GM12878 (cell line): ENCODE measurements at regions not wholly inside any gene's neighbourhood (a gene's known extent, or its start where the extent isn't known, plus 50 kb on each side); places are given as distances from the start of the nearest gene placed in this dataset.

Experiments
- ATAC-seq: fragments of 200-7000 bp; cut with Tn5 transposase; 3 replicates; pipeline ENCODE4 v1.9.1; 2020; ENCODE audit warnings: mild to moderate bottlenecking, moderate library complexity
- BruUV-seq: library from RNA; stranded (reverse); fragments of 400-500 nt; replicated peaks from 2 replicates; lab custom pipeline; 2021; lab: Mats Ljungman, UMichigan
- CTCF ChIA-PET: fragments of 300-600 bp; sonication (Branson Sonifier 250); formaldehyde crosslinking; extraction: SDS; loops from one replicate; lab custom pipeline; 2021; ENCODE audit warnings: inconsistent platforms; lab: Yijun Ruan, JAX
- POLR2A ChIA-PET: fragments of 350-600 bp; formaldehyde crosslinking; extraction: SDS; loops from one replicate; lab custom pipeline; 2021; ENCODE audit warnings: inconsistent platforms; lab: Charles Lee
- RAD21 ChIA-PET: fragments of 300-600 bp; sonication (Branson Sonifier 250); formaldehyde crosslinking; loops from one replicate; lab custom pipeline; 2023; ENCODE audit warnings: antibody characterized with exemption; ENCODE audit not compliant: unreplicated experiment; lab: Charles Lee
- SMC1A ChIA-PET: fragments of 300-600 bp; sonication (Branson Sonifier 250); formaldehyde crosslinking; loops from one replicate; lab custom pipeline; 2023; ENCODE audit not compliant: unreplicated experiment, uncharacterized antibody; lab: Charles Lee
- DNase-seq: peaks from one replicate; pipeline ENCODE4 v3.0.0-alpha.2; 2011; ENCODE audit warnings: low read depth, low spot score
- FAIRE-seq: peaks from 3 replicates; lab custom pipeline; 2011; peaks lifted over from hg19 to GRCh38; lab: Jason Lieb, UNC
- H2AFZ ChIP-seq: 2 replicates; pipeline ENCODE4 v1.6.0; 2011; ENCODE audit warnings: low read depth, low read length, control low read depth; ENCODE audit not compliant: control insufficient read depth
- H3K27ac ChIP-seq: 2 replicates; pipeline ENCODE4 v1.5.1; 2011; ENCODE audit warnings: control low read depth; ENCODE audit not compliant: control insufficient read depth, insufficient read depth
- H3K27me3 ChIP-seq, 2 experiments: replicated peaks in 1 of 2; 2 replicates each; pipeline versions ENCODE4 v1.6.0 to v1.6.1; 2011; ENCODE audit warnings: low read length in 1 of 2; ENCODE audit not compliant: control insufficient read depth in 2 of 2, insufficient read depth in 2 of 2
- H3K36me3 ChIP-seq, 2 experiments: 2 replicates each; pipeline ENCODE4 v1.5.1; 2011; ENCODE audit warnings: low read length in 1 of 2; ENCODE audit not compliant: control insufficient read depth in 2 of 2, insufficient read depth in 2 of 2
- H3K4me1 ChIP-seq: 2 replicates; pipeline ENCODE4 v1.6.1; 2011; ENCODE audit warnings: mild to moderate bottlenecking, low read length, moderate library complexity, mixed read lengths; ENCODE audit not compliant: control insufficient read depth, insufficient read depth
- H3K4me2 ChIP-seq: 2 replicates; pipeline ENCODE4 v1.6.0; 2011; ENCODE audit warnings: control low read depth; ENCODE audit not compliant: control insufficient read depth, insufficient read depth
- H3K4me3 ChIP-seq: fragments of 200-600 bp; sonication (generic); 2 replicates; pipeline ENCODE4 v1.5.1; 2016
- H3K79me2 ChIP-seq: 2 replicates; pipeline ENCODE4 v1.6.0; 2011; ENCODE audit warnings: low read length; ENCODE audit not compliant: control insufficient read depth, insufficient read depth
- H3K9ac ChIP-seq: 2 replicates; pipeline ENCODE4 v1.8.0; 2011; ENCODE audit warnings: low read length, control low read depth, mixed read lengths; ENCODE audit not compliant: control insufficient read depth, insufficient read depth
- H3K9me3 ChIP-seq: replicated peaks from 3 replicates; pipeline ENCODE4 v1.5.1; 2011; ENCODE audit warnings: mild to moderate bottlenecking, low read length; ENCODE audit not compliant: control insufficient read depth, insufficient read depth
- H4K20me1 ChIP-seq: 2 replicates; pipeline ENCODE4 v1.6.0; 2011; ENCODE audit not compliant: control insufficient read depth, insufficient read depth
- ATF3 ChIP-seq: IDR thresholded peaks from 2 replicates; pipeline ENCODE4 v1.6.1; 2011; ENCODE audit warnings: low read depth, mild to moderate bottlenecking, low read length, moderate library complexity, borderline replicate concordance; ENCODE audit errors: extremely low read depth
- CBFB ChIP-seq: IDR thresholded peaks from 2 replicates; pipeline ENCODE4 v1.6.1; 2016; ENCODE audit warnings: antibody characterized with exemption, low read depth
- CHD2 ChIP-seq: IDR thresholded peaks from 2 replicates; pipeline ENCODE4 v1.6.1; 2011; ENCODE audit warnings: low read depth, low read length, improper control_type of control experiment, borderline replicate concordance
- MAX ChIP-seq: IDR thresholded peaks from 2 replicates; pipeline ENCODE4 v1.6.1; 2012; ENCODE audit warnings: low read depth, low read length, improper control_type of control experiment
- MYC ChIP-seq: IDR thresholded peaks from 2 replicates; pipeline ENCODE4 v1.6.1; 2011; ENCODE audit warnings: mild to moderate bottlenecking, low read length, moderate library complexity, inconsistent platforms; ENCODE audit not compliant: insufficient read depth, insufficient replicate concordance, insufficient read length, severe bottlenecking
- NFYB ChIP-seq: IDR thresholded peaks from 2 replicates; pipeline ENCODE4 v1.6.1; 2011; ENCODE audit warnings: low read depth, mild to moderate bottlenecking, low read length, improper control_type of control experiment, moderate library complexity; ENCODE audit not compliant: insufficient read depth
- NR2C1 ChIP-seq: fragments of 450-650 bp; IDR thresholded peaks from 2 replicates; pipeline ENCODE4 v1.6.1; 2017; ENCODE audit warnings: antibody characterized with exemption, mild to moderate bottlenecking, moderate library complexity
- NR2C2 ChIP-seq: IDR thresholded peaks from 2 replicates; pipeline ENCODE4 v1.6.1; 2011; ENCODE audit warnings: borderline replicate concordance, low read depth; ENCODE audit not compliant: control insufficient read depth, insufficient read length
- NR2F1 ChIP-seq: fragments of 450-650 bp; conservative IDR thresholded peaks from 2 replicates; pipeline ENCODE4 v1.6.1; 2017; ENCODE audit warnings: mild to moderate bottlenecking
- NRF1 ChIP-seq: conservative IDR thresholded peaks from 2 replicates; pipeline ENCODE4 v1.6.1; 2011; ENCODE audit warnings: mild to moderate bottlenecking, low read depth, low read length, improper control_type of control experiment
- PML ChIP-seq: IDR thresholded peaks from 2 replicates; pipeline ENCODE4 v1.6.1; 2012; ENCODE audit warnings: low read length, inconsistent platforms
- POLR2A ChIP-seq: IDR thresholded peaks from 2 replicates; pipeline ENCODE4 v1.6.1; 2011; ENCODE audit warnings: low read depth, mild to moderate bottlenecking, low read length
- RAD51 ChIP-seq: fragments of 450-650 bp; IDR thresholded peaks from 2 replicates; pipeline ENCODE4 v1.6.1; 2016; ENCODE audit warnings: moderate library complexity, mild to moderate bottlenecking, inconsistent platforms
- SIN3A ChIP-seq: IDR thresholded peaks from 2 replicates; pipeline ENCODE4 v1.6.1; 2012; ENCODE audit warnings: low read depth, low read length, improper control_type of control experiment
- SPI1 ChIP-seq: IDR thresholded peaks from 2 replicates; pipeline ENCODE4 v1.6.1; 2011; ENCODE audit warnings: low read depth, mild to moderate bottlenecking, low read length, moderate library complexity, borderline replicate concordance; ENCODE audit not compliant: insufficient read depth
- SRF ChIP-seq, 2 experiments: IDR thresholded peaks; 2 replicates each; pipeline ENCODE4 v1.6.1; 2011; ENCODE audit warnings: low read depth in 2 of 2, low read length in 2 of 2, mild to moderate bottlenecking in 1 of 2, moderate library complexity in 1 of 2
- ZNF217 ChIP-seq: fragments of 450-650 bp; IDR thresholded peaks from 2 replicates; pipeline ENCODE4 v1.6.1; 2017; ENCODE audit warnings: antibody characterized with exemption, mild to moderate bottlenecking
- ZNF274 ChIP-seq: IDR thresholded peaks from one replicate; pipeline ENCODE4 v1.8.0; 2011; ENCODE audit not compliant: insufficient read length, insufficient read depth
- WGBS: methylation state at CpG from one replicate; pipeline ENCODE4 v1.1.6; 2016; ENCODE audit warnings: low lambda C conversion rate; ENCODE audit not compliant: insufficient replicate concordance, insufficient coverage; ENCODE audit errors: missing lambda C conversion rate; 5-methylcytosine and 5-hydroxymethylcytosine counted together
- in situ Hi-C: fragments of 300-500 bp; cut with MboI; formaldehyde crosslinking; loops from 9 replicates; pipeline ENCODE4 v1.14.3; 2018; ENCODE audit warnings: mixed read lengths
- intact Hi-C: fragments of 100-400 bp; cut with micrococcal nuclease; formaldehyde crosslinking; loops from one replicate; pipeline ENCODE4 v1.14.2; 2022; ENCODE audit not compliant: unreplicated experiment

GRCh38 chr13:73576291-73576690 is 517.5 kb downstream of the KLF5 start:
- FAIRE-seq, result no peak
- 10% methylated on average over 4 of the region's 4 CpGs for WGBS
- intact Hi-C loops, result no loop called here

GRCh38 chr13:73572824-73573223 is 514.0 kb downstream of the KLF5 start:
- no peaks in the 10 kb centered on the region for H3K9me3 ChIP-seq
- H4K20me1 ChIP-seq, result no peaks in the 10 kb centered on the region
- H3K27me3 ChIP-seq, result no peaks in the 10 kb centered on the region
- SMC1A ChIA-PET, result no interaction called here
- in situ Hi-C loops (no loop called here), intact Hi-C loops (no loop called here)
- FAIRE-seq, result no peak
- no peak overlapping the region for H3K27ac ChIP-seq
- TF ChIP-seq ZNF274 (no peak), ZNF217 (no peak), CBFB (no peak), SRF (IDR thresholded peaks at IDR 0.05; ENCODE audit: low read depth in 2 of 2, low read length in 2 of 2) (no peak), SPI1 (no peak), MAX (no peak), POLR2A (no peak), SIN3A (no peak), PML (no peak), ATF3 (no peak), NR2C1 (no peak), MYC (no peak), RAD51 (no peak), NR2C2 (no peak), CHD2 (no peak)
- no TSS peak for BruUV-seq
- H3K4me2 ChIP-seq, result no peak overlapping the region
- ATAC-seq, result no peak
- no peak overlapping the region for H3K4me3 ChIP-seq
- RAD21 ChIA-PET, result no interaction called here
- WGBS, result 74% methylated on average over 3 of the region's 3 CpGs
- DNase-seq, result no peak
- POLR2A ChIA-PET, result no interaction called here
- H3K4me1 ChIP-seq, result no peaks in the 10 kb centered on the region
- no peak overlapping the region for H2AFZ ChIP-seq
- CTCF ChIA-PET, result no interaction called here
- no peaks in the 10 kb centered on the region for H3K79me2 ChIP-seq
- H3K36me3 ChIP-seq, result no peaks in the 10 kb centered on the region
- H3K9ac ChIP-seq, result no peak overlapping the region

More at GRCh38 chr13:73576291-73576690, 517.5 kb downstream of the KLF5 start:
- in situ Hi-C loops, result no loop called here
- no peaks in the 10 kb centered on the region for H3K36me3 ChIP-seq
- no peaks in the 10 kb centered on the region for H3K9me3 ChIP-seq
- CTCF ChIA-PET, result no interaction called here
- RAD21 ChIA-PET, result no interaction called here
- BruUV-seq, result no TSS peak
- ATAC-seq, result no peak
- no peaks in the 10 kb centered on the region for H4K20me1 ChIP-seq
- no peak overlapping the region for H3K27ac ChIP-seq
- POLR2A ChIA-PET, result no interaction called here
- H2AFZ ChIP-seq, result no peak overlapping the region
- SMC1A ChIA-PET, result no interaction called here
- no peak for TF ChIP-seq NR2F1
- no peak for TF ChIP-seq NRF1
- TF ChIP-seq NFYB, result no peak
- no peak overlapping the region for H3K4me2 ChIP-seq
- no peaks in the 10 kb centered on the region for H3K79me2 ChIP-seq
- no peaks in the 10 kb centered on the region for H3K27me3 ChIP-seq
- H3K4me3 ChIP-seq, result no peak overlapping the region
- no peak overlapping the region for H3K9ac ChIP-seq
- H3K4me1 ChIP-seq, result no peaks in the 10 kb centered on the region
- DNase-seq, result no peak
